ENCODE measurements at regions not wholly inside any gene's neighbourhood (a gene's known extent, or its start where the extent isn't known, plus 50 kb on each side); places are given as distances from the start of the nearest gene placed in this dataset.

DNA sequence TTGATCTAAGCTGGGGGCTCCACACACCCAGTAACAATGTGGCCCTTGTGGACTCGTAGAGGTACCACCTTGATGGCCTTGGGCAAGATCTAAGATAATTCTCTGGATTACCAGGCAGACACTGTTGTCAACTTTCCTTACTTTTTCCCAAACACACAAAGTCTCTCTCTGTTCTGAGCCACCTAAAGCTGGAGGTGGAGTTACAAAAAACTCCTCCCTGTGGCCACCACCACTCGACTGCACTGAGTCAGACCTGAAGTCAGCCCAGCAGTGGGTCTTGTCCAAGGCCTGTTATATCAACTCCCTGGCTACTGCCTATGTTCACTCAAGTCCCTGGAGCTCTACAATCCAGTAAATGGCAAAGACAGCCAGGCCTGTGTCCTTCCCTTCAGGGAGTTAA is 70.1 kb upstream of the TECRL start:
- H3K4me3 Mint-ChIP-seq: no peak overlapping the region
- 53% methylated on average over 2 of the region's 2 CpGs for whole genome bisulfite sequencing (ENCODE audit: insufficient coverage)
- POLR2A ChIA-PET: no interaction called here

DNA sequence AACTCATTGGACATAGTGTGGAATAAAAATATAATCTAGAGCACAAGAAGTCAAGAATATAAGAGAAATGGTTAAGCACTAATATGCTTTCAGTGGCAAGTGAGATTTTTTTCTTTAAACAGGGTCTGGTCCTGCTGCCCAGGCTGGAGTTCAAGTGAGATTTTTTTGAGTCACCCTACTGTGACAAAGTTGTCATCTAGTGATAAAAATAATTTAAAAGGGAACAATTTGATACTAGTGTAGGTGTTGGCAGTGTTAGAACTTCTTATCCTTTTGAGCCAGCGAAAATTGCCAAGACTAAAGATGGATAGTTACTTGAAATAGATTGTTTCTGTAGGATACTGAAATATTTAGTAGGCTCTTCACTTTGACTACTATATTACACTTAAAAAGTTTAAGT is 67.9 kb upstream of the TECRL start:
- no CpG with 5 or more reads among the region's 1 CpG for WGBS (ENCODE audit: insufficient coverage)
- no peaks in the 10 kb centered on the region for H3K9me3 ChIP-seq
- Mint-ChIP-seq H3K36me3 (no peaks in the 10 kb centered on the region), H3K4me1 (no peaks in the 10 kb centered on the region), H3K27ac (no peak overlapping the region), H3K9me3 (peaks cover 3 to 9% (median 6%) of the 10 kb centered on the region in 3 donors), H3K4me3 (no peak overlapping the region), H3K27me3 (no peaks in the 10 kb centered on the region)
- ChIA-PET CTCF (no interaction called here), POLR2A (no interaction called here)
- H3K4me3 ChIP-seq (ENCODE audit: control insufficient read depth in 1 of 2, extremely low read depth in 1 of 2, low read length in 1 of 2): no peak overlapping the region
- H3K4me1 ChIP-seq (ENCODE audit: control insufficient read depth in 1 of 2, extremely low read depth in 1 of 2, insufficient read depth in 2 of 2, low read length in 2 of 2): no peaks in the 10 kb centered on the region
- H3K27ac ChIP-seq (ENCODE audit: low read length): no peak overlapping the region
- H3K36me3 ChIP-seq (ENCODE audit: control insufficient read depth in 2 of 2, extremely low read depth in 1 of 2, insufficient read depth in 1 of 2, low read length in 1 of 2): no peaks in the 10 kb centered on the region
- DNase-seq (no peak), ATAC-seq (replicated peaks in 1 of 4) (no peak)
- no peaks in the 10 kb centered on the region for H3K27me3 ChIP-seq (replicated peaks in 1 of 2; ENCODE audit: control insufficient read depth in 2 of 2, extremely low read depth in 1 of 2, insufficient read depth in 2 of 2, low read length in 1 of 2)

More for the DNA sequence above, 70.1 kb upstream of the TECRL start:
- H3K27me3 ChIP-seq (replicated peaks in 1 of 2; ENCODE audit: control insufficient read depth in 2 of 2, extremely low read depth in 1 of 2, insufficient read depth in 2 of 2, low read length in 1 of 2): no peaks in the 10 kb centered on the region
- no peak overlapping the region for H3K27ac ChIP-seq (ENCODE audit: low read length)
- no peak overlapping the region for H3K4me3 ChIP-seq (ENCODE audit: control insufficient read depth in 1 of 2, extremely low read depth in 1 of 2, low read length in 1 of 2)
- no peaks in the 10 kb centered on the region for H3K36me3 Mint-ChIP-seq
- H3K9me3 ChIP-seq: no peaks in the 10 kb centered on the region
- no peaks in the 10 kb centered on the region for H3K27me3 Mint-ChIP-seq
- no peak for ATAC-seq (replicated peaks in 1 of 4)
- H3K36me3 ChIP-seq (ENCODE audit: control insufficient read depth in 2 of 2, extremely low read depth in 1 of 2, insufficient read depth in 1 of 2, low read length in 1 of 2): no peaks in the 10 kb centered on the region
- CTCF ChIA-PET: no interaction called here
- H3K4me1 ChIP-seq (ENCODE audit: control insufficient read depth in 1 of 2, extremely low read depth in 1 of 2, insufficient read depth in 2 of 2, low read length in 2 of 2): no peaks in the 10 kb centered on the region
- DNase-seq: no peak
- no peaks in the 10 kb centered on the region for H3K4me1 Mint-ChIP-seq
- H3K27ac Mint-ChIP-seq: no peak overlapping the region
- peaks cover 8 to 11% (median 9%) of the 10 kb centered on the region in 3 donors for H3K9me3 Mint-ChIP-seq

DNA sequence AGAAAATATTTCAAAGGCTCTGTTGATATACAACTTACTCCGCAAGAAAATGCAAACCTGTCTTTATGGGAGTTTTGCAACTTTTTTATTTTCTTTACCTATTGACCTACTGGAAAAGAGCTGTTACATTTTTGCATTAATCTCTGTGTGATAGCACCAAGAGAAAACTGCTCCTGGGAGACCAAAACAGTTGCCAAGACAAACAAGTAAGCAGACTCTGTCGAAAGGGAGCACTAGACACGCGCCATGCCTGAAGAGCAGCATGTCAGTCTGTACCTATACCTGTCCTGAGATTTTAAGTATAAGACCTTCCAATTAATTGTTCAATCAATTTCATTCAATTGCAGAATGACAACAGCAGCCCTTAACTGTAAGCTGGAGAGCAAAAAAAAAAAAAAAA is 56.0 kb upstream of the TECRL start:
- Histone ChIP-seq H3K36me3 (ENCODE audit: control insufficient read depth in 2 of 2, extremely low read depth in 1 of 2, insufficient read depth in 1 of 2, low read length in 1 of 2) (no peaks in the 10 kb centered on the region), H3K27me3 (replicated peaks in 1 of 2; ENCODE audit: control insufficient read depth in 2 of 2, extremely low read depth in 1 of 2, insufficient read depth in 2 of 2, low read length in 1 of 2) (no peaks in the 10 kb centered on the region), H3K4me3 (ENCODE audit: control insufficient read depth in 1 of 2, extremely low read depth in 1 of 2, low read length in 1 of 2) (no peak overlapping the region), H3K27ac (ENCODE audit: low read length) (no peak overlapping the region), H3K9me3 (no peaks in the 10 kb centered on the region), H3K4me1 (ENCODE audit: control insufficient read depth in 1 of 2, extremely low read depth in 1 of 2, insufficient read depth in 2 of 2, low read length in 2 of 2) (no peaks in the 10 kb centered on the region)
- Mint-ChIP-seq H3K4me3 (no peak overlapping the region), H3K4me1 (no peaks in the 10 kb centered on the region), H3K27me3 (no peaks in the 10 kb centered on the region), H3K9me3 (peaks cover 0 to 11% (median 5%) of the 10 kb centered on the region in 3 donors), H3K27ac (no peak overlapping the region), H3K36me3 (no peaks in the 10 kb centered on the region)
- POLR2A ChIA-PET: no interaction called here
- DNase-seq: no peak
- ATAC-seq (replicated peaks in 1 of 4): no peak
- 100% methylated on average over 1 of the region's 4 CpGs for WGBS (ENCODE audit: insufficient coverage)
- CTCF ChIA-PET: no interaction called here

DNA sequence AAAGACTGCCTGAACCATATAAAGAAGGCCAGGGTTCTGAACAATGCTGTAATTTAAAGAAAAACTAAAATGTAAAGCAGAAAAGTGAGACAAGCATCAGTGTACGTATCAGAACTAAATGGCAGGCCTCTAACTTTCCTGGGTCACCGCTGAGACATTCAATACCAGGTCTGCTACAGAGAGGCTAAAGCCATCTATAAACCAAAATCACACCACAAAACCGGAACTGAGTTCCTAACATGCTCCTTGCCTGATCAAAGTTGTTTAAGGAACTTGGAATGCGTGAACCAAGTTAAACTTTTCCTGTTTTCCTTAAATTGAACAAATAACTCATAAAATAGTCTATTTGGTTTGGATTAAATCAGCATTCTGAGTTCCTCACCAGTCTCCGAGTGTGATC is 55.3 kb upstream of the TECRL start:
- no peaks in the 10 kb centered on the region for H3K4me1 Mint-ChIP-seq
- no CpG with 5 or more reads among the region's 5 CpGs for WGBS (ENCODE audit: insufficient coverage)
- no peaks in the 10 kb centered on the region for H3K4me1 ChIP-seq (ENCODE audit: control insufficient read depth in 1 of 2, extremely low read depth in 1 of 2, insufficient read depth in 2 of 2, low read length in 2 of 2)

More for the DNA sequence above, 55.3 kb upstream of the TECRL start:
- DNase-seq (no peak), ATAC-seq (replicated peaks in 1 of 4) (no peak)
- no peak overlapping the region for H3K4me3 Mint-ChIP-seq
- H3K9me3 Mint-ChIP-seq: peaks cover 0 to 11% (median 5%) of the 10 kb centered on the region in 3 donors
- no peaks in the 10 kb centered on the region for H3K36me3 Mint-ChIP-seq
- Histone ChIP-seq H3K27me3 (replicated peaks in 1 of 2; ENCODE audit: control insufficient read depth in 2 of 2, extremely low read depth in 1 of 2, insufficient read depth in 2 of 2, low read length in 1 of 2) (no peaks in the 10 kb centered on the region), H3K9me3 (no peaks in the 10 kb centered on the region), H3K36me3 (ENCODE audit: control insufficient read depth in 2 of 2, extremely low read depth in 1 of 2, insufficient read depth in 1 of 2, low read length in 1 of 2) (no peaks in the 10 kb centered on the region), H3K27ac (ENCODE audit: low read length) (no peak overlapping the region), H3K4me3 (ENCODE audit: control insufficient read depth in 1 of 2, extremely low read depth in 1 of 2, low read length in 1 of 2) (no peak overlapping the region)
- H3K27ac Mint-ChIP-seq: no peak overlapping the region
- ChIA-PET CTCF (no interaction called here), POLR2A (no interaction called here)
- no peaks in the 10 kb centered on the region for H3K27me3 Mint-ChIP-seq
